IMR-90 (cell line): ENCODE measurements at regions not wholly inside any gene's neighbourhood (a gene's known extent, or its start where the extent isn't known, plus 50 kb on each side); places are given as distances from the start of the nearest gene placed in this dataset.

Experiments
- ATAC-seq: fragments of 200-7000 bp; cut with Tn5 transposase; 2 replicates; pipeline ENCODE4 v1.9.1; 2020; ENCODE audit warnings: low read depth, mild to moderate bottlenecking, moderate library complexity
- BruUV-seq: library from RNA; stranded (reverse); fragments of 400-500 nt; replicated peaks from 2 replicates; lab custom pipeline; 2021; lab: Mats Ljungman, UMichigan
- CTCF ChIA-PET: fragments of 300-600 bp; formaldehyde crosslinking; extraction: SDS; loops from one replicate; lab custom pipeline; 2021; ENCODE audit warnings: antibody characterized with exemption; lab: Yijun Ruan, JAX
- POLR2A ChIA-PET: fragments of 300-600 bp; sonication (Branson Sonifier 250); formaldehyde crosslinking; loops from one replicate; lab custom pipeline; 2022; ENCODE audit warnings: antibody characterized with exemption; ENCODE audit not compliant: unreplicated experiment; lab: Charles Lee
- DNase-seq: peaks from one replicate; pipeline ENCODE4 v3.0.0; 2013
- H2AFZ ChIP-seq: replicated peaks from 2 replicates; pipeline ENCODE3; 2013; ENCODE audit warnings: low read length, mild to moderate bottlenecking; ENCODE audit not compliant: poor library complexity
- H2AK5ac ChIP-seq: 2 replicates; pipeline ENCODE4 v1.6.1; 2013; ENCODE audit warnings: low read depth, low read length, inconsistent platforms
- H2AK9ac ChIP-seq: replicated peaks from 2 replicates; pipeline ENCODE3; 2013; ENCODE audit warnings: mild to moderate bottlenecking, low read depth, low read length, moderate library complexity; ENCODE audit not compliant: poor library complexity
- H2BK120ac ChIP-seq: 2 replicates; pipeline ENCODE4 v1.6.1; 2013; ENCODE audit warnings: low read depth, low read length, inconsistent platforms
- H2BK15ac ChIP-seq: 3 replicates; pipeline ENCODE4 v1.6.1; 2013; ENCODE audit warnings: low read depth, low read length, inconsistent platforms
- H2BK20ac ChIP-seq: 2 replicates; pipeline ENCODE4 v1.6.1; 2013; ENCODE audit warnings: low read depth, mild to moderate bottlenecking, inconsistent platforms, low read length, moderate library complexity
- H2BK5ac ChIP-seq: 2 replicates; pipeline ENCODE4 v1.6.1; 2013; ENCODE audit warnings: mild to moderate bottlenecking, low read depth, low read length, inconsistent platforms; ENCODE audit not compliant: poor library complexity, severe bottlenecking
- H3K14ac ChIP-seq: replicated peaks from 2 replicates; pipeline ENCODE4 v1.6.1; 2013; ENCODE audit warnings: low read depth, low read length, inconsistent platforms
- H3K18ac ChIP-seq: 2 replicates; pipeline ENCODE4 v1.6.1; 2013; ENCODE audit warnings: low read depth, low read length, control low read depth
- H3K23ac ChIP-seq: 2 replicates; pipeline ENCODE4 v1.6.1; 2013; ENCODE audit warnings: low read depth, low read length, inconsistent platforms
- H3K27ac ChIP-seq: 2 replicates; pipeline ENCODE4 v1.5.1; 2013; ENCODE audit warnings: mild to moderate bottlenecking, control low read depth, low read length; ENCODE audit not compliant: insufficient read depth
- H3K27me3 ChIP-seq: 2 replicates; pipeline ENCODE4 v1.6.1; 2013; ENCODE audit warnings: low read length; ENCODE audit not compliant: control insufficient read depth, insufficient read depth
- H3K36me3 ChIP-seq: 2 replicates; pipeline ENCODE4 v1.6.1; 2013; ENCODE audit warnings: low read length, mixed read lengths; ENCODE audit not compliant: control insufficient read depth, insufficient read depth
- H3K4ac ChIP-seq: 2 replicates; pipeline ENCODE4 v1.6.1; 2013; ENCODE audit warnings: low read depth, low read length, inconsistent platforms
- H3K4me1 ChIP-seq: 2 replicates; pipeline ENCODE4 v1.6.1; 2013; ENCODE audit warnings: low read length, mixed read lengths; ENCODE audit not compliant: control insufficient read depth, insufficient read depth
- H3K4me2 ChIP-seq: 2 replicates; pipeline ENCODE4 v1.6.1; 2013; ENCODE audit warnings: low read depth, mild to moderate bottlenecking, control low read depth, low read length, moderate library complexity
- H3K4me3 ChIP-seq: 2 replicates; pipeline ENCODE4 v1.5.1; 2013; ENCODE audit warnings: low read depth, mild to moderate bottlenecking, control low read depth, low read length, moderate library complexity; ENCODE audit not compliant: insufficient read depth
- H3K56ac ChIP-seq: 2 replicates; pipeline ENCODE4 v1.6.1; 2013; ENCODE audit warnings: low read length, inconsistent platforms; ENCODE audit not compliant: insufficient read depth; ENCODE audit errors: extremely low read depth
- H3K79me1 ChIP-seq, 2 experiments: 2 replicates each; pipeline ENCODE4 v1.6.1; 2013; ENCODE audit warnings: low read length in 2 of 2, inconsistent platforms in 1 of 2, low read depth in 1 of 2
- H3K9ac ChIP-seq: 2 replicates; pipeline ENCODE4 v1.6.1; 2013; ENCODE audit warnings: low read depth, low read length, control low read depth
- H3K9me1 ChIP-seq: 2 replicates; pipeline ENCODE4 v1.6.1; 2013; ENCODE audit warnings: low read length, inconsistent platforms; ENCODE audit not compliant: insufficient read depth
- H3K9me3 ChIP-seq: 2 replicates; pipeline ENCODE4 v1.6.1; 2013; ENCODE audit warnings: low read length; ENCODE audit not compliant: control insufficient read depth, insufficient read depth
- H4K20me1 ChIP-seq: 2 replicates; pipeline ENCODE4 v1.6.1; 2013; ENCODE audit warnings: low read length, inconsistent platforms; ENCODE audit not compliant: insufficient read depth
- H4K5ac ChIP-seq: 2 replicates; pipeline ENCODE4 v1.6.1; 2013; ENCODE audit warnings: mild to moderate bottlenecking, low read depth, low read length, control low read depth
- H4K8ac ChIP-seq, 2 experiments: 2 replicates each; pipeline ENCODE4 v1.6.1; 2013; ENCODE audit warnings: low read depth in 2 of 2, low read length in 2 of 2, control low read depth in 1 of 2, inconsistent platforms in 1 of 2
- H4K91ac ChIP-seq: 2 replicates; pipeline ENCODE4 v1.6.1; 2013; ENCODE audit warnings: low read depth, low read length, inconsistent platforms; ENCODE audit not compliant: insufficient read depth
- CEBPB ChIP-seq: IDR thresholded peaks from 2 replicates; pipeline ENCODE4 v1.6.1; 2012; ENCODE audit warnings: low read depth, low read length, improper control_type of control experiment
- RAD21 ChIP-seq: IDR thresholded peaks from 2 replicates; pipeline ENCODE4 v1.6.1; 2012; ENCODE audit warnings: low read length, improper control_type of control experiment
- WGBS, 2 experiments: methylation state at CpG; one replicate each; pipeline versions ENCODE4 v1.1.5 to v1.1.7; 2013; ENCODE audit warnings: missing lambda C conversion rate in 2 of 2; ENCODE audit not compliant: insufficient read length in 1 of 2; ENCODE audit errors: extremely low coverage in 2 of 2; 5-methylcytosine and 5-hydroxymethylcytosine counted together
- dilution Hi-C: fragments of 300-500 bp; cut with HindIII; formaldehyde crosslinking; loops from one replicate; pipeline ENCODE4 v1.14.3; 2018; ENCODE audit warnings: low sequenced_read_pairs; ENCODE audit not compliant: unreplicated experiment
- in situ Hi-C: fragments of 300-500 bp; cut with MboI; formaldehyde crosslinking; loops from 3 replicates; pipeline ENCODE4 v1.14.3; 2019; ENCODE audit warnings: low sequenced_read_pairs, inconsistent platforms, mixed read lengths
- intact Hi-C: fragments of 100-400 bp; cut with micrococcal nuclease; formaldehyde crosslinking; loops from 2 replicates; pipeline ENCODE4 v1.10.0; 2022

GRCh38 chr9:7671847-7672246, 127.7 kb downstream of the DMAC1 start:
- Histone ChIP-seq H3K9me1 (no peaks in the 10 kb centered on the region), H3K9ac (no peak overlapping the region), H3K56ac (no peak overlapping the region), H3K14ac (no peak overlapping the region), H3K27me3 (no peaks in the 10 kb centered on the region), H3K27ac (no peak overlapping the region), H2AFZ (no peak overlapping the region), H4K91ac (no peak overlapping the region), H2AK5ac (no peak overlapping the region), H2AK9ac (no peak overlapping the region), H4K5ac (no peak overlapping the region), H3K4me3 (no peak overlapping the region), H3K4me2 (no peak overlapping the region), H3K18ac (no peak overlapping the region), H3K4ac (no peak overlapping the region), H3K79me1 (no peaks in the 10 kb centered on the region), H3K23ac (no peak overlapping the region), H3K36me3 (no peaks in the 10 kb centered on the region), H2BK20ac (no peak overlapping the region), H3K4me1 (no peaks in the 10 kb centered on the region), H4K20me1 (no peaks in the 10 kb centered on the region), H2BK15ac (no peak overlapping the region), H3K9me3 (no peaks in the 10 kb centered on the region; the same call in 1 of the 2 replicates), H2BK120ac (no peak overlapping the region), H4K8ac (no peak overlapping the region), H2BK5ac (no peak overlapping the region)
- 0 out of 2 replicates have a peak, but pooled peaks have one; percentile 11 for TF ChIP-seq CEBPB
- TF ChIP-seq RAD21, result no peak
- WGBS, 2 experiments, result no CpG with 5 or more reads among the region's 2 CpGs
- dilution Hi-C loops, result no loop called here
- DNase-seq (no peak), ATAC-seq (no peak)
- ChIA-PET POLR2A (no interaction called here), CTCF (no interaction called here)
- intact Hi-C loops, result no loop called here
- in situ Hi-C loops, result no loop called here
- BruUV-seq, result no TSS peak
